ENCODE measurements at regions not wholly inside any gene's neighbourhood (a gene's known extent, or its start where the extent isn't known, plus 50 kb on each side); places are given as distances from the start of the nearest gene placed in this dataset.

GRCh38 chr12:126271159-126271558, 1205.9 kb downstream of the AACS start:
- no peaks in the 10 kb centered on the region for H3F3A ChIP-seq (replicated peaks; ENCODE audit: low read depth)

More at GRCh38 chr12:126271159-126271558, 1205.9 kb downstream of the AACS start:
- Histone ChIP-seq H3K27me3 (ENCODE audit: insufficient read depth) (no peaks in the 10 kb centered on the region), H3K79me2 (replicated peaks; ENCODE audit: insufficient read depth) (no peaks in the 10 kb centered on the region), H3K4me1 (ENCODE audit: insufficient read depth) (no peaks in the 10 kb centered on the region), H3K27ac (ENCODE audit: low read depth) (no peak overlapping the region), H4K20me1 (replicated peaks; ENCODE audit: insufficient read depth) (no peaks in the 10 kb centered on the region), H2AFZ (no peak overlapping the region), H3K9me2 (ENCODE audit: insufficient read depth) (no peaks in the 10 kb centered on the region), H3K4me3 (no peak overlapping the region), H3K36me3 (ENCODE audit: insufficient read depth) (peaks cover 2% of the 10 kb centered on the region; the same call in 1 of the 2 replicates), H3K4me2 (no peak overlapping the region)
- DNase-seq (ENCODE audit: low spot score) (no peak), ATAC-seq (no peak)
- peaks cover 4% of the 10 kb centered on the region for H3K27me3 Mint-ChIP-seq (ENCODE audit: insufficient read depth, low read depth, poor library complexity)
- no peak overlapping the region for H3K4me3 Mint-ChIP-seq
- no peak overlapping the region for H3K27ac Mint-ChIP-seq
- TF ChIP-seq EZH2phosphoT487 (IDR thresholded peaks at IDR 0.05; ENCODE audit: unreplicated experiment) (no peak), REST (IDR thresholded peaks at IDR 0.05; ENCODE audit: unreplicated experiment) (no peak), EZH2 (IDR thresholded peaks at IDR 0.05; ENCODE audit: low read depth, unreplicated experiment) (no peak), POLR2AphosphoS5 (IDR thresholded peaks at IDR 0.05; ENCODE audit: low read depth) (no peak), ZNF331 (CRISPR knock-in tag; IDR thresholded peaks at IDR 0.05; ENCODE audit: low read depth) (no peak), CREB1 (CRISPR knock-in tag; IDR thresholded peaks at IDR 0.05; ENCODE audit: low read depth) (no peak), ZNF114 (CRISPR knock-in tag; IDR thresholded peaks at IDR 0.05) (no peak), ZNF462 (CRISPR knock-in tag; IDR thresholded peaks at IDR 0.05) (no peak), CTCF (conservative IDR thresholded peaks at IDR 0.05; ENCODE audit: low read depth in 2 of 2) (no peak), NANOG (IDR thresholded peaks at IDR 0.05; ENCODE audit: borderline replicate concordance) (no peak), JUNB (IDR thresholded peaks at IDR 0.05; ENCODE audit: unreplicated experiment) (no peak), STAT1 (IDR thresholded peaks at IDR 0.05; ENCODE audit: unreplicated experiment) (no peak), ETS1 (IDR thresholded peaks at IDR 0.05) (no peak)
- peaks cover 50% of the 10 kb centered on the region for H3K36me3 Mint-ChIP-seq (ENCODE audit: low read depth)
- H3K9me3 Mint-ChIP-seq: peaks cover 99% of the 10 kb centered on the region
- H3K4me1 Mint-ChIP-seq: no peaks in the 10 kb centered on the region
